ENCODE measurements at regions not wholly inside any gene's neighbourhood (a gene's known extent, or its start where the extent isn't known, plus 50 kb on each side); places are given as distances from the start of the nearest gene placed in this dataset.

DNA sequence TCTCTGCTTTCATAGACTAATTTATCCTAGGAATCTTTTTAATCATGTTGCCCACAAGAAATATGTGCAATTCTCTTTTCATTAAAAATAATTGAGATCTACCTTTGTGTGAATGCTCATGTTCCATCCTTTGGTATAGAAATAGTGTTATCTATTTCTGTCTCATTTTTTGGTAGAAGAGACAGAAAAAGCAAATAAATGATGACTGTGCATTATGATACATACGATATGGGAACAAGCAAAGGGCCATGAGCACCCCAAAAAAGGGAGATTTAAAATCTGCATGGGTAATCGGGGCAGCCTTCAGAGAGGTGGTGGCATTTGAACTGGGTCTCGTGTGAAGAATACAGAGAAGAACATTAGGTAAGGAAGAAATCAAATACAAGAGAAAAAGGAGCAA, 1197.5 kb upstream of the AUTS2 start:
- Histone ChIP-seq H3K4me1 (ENCODE audit: low read length) (no peaks in the 10 kb centered on the region), H3K27ac (ENCODE audit: low read length) (no peak overlapping the region), H2AFZ (ENCODE audit: low read depth, low read length) (no peak overlapping the region), H3K36me3 (replicated peaks; ENCODE audit: low read depth, low read length) (no peaks in the 10 kb centered on the region), H3K27me3 (ENCODE audit: low read depth, low read length) (no peaks in the 10 kb centered on the region), H3K79me2 (ENCODE audit: low read length) (no peaks in the 10 kb centered on the region), H4K20me1 (ENCODE audit: insufficient read depth, low read length) (no peaks in the 10 kb centered on the region), H3K4me3 (ENCODE audit: low read length) (no peak overlapping the region), H3K9ac (ENCODE audit: low read length) (no peak overlapping the region), H3K9me3 (ENCODE audit: insufficient read depth, low read length) (no peaks in the 10 kb centered on the region), H3K4me2 (ENCODE audit: low read length) (no peak overlapping the region)
- TF ChIP-seq EZH2phosphoT487 (IDR thresholded peaks at IDR 0.05; ENCODE audit: low read depth), result no peak
- no peak for TF ChIP-seq CTCF (IDR thresholded peaks at IDR 0.05; ENCODE audit: low read depth, low read length)

- no peaks in the 10 kb centered on the region for H3K79me2 ChIP-seq (ENCODE audit: low read length)
- no peak overlapping the region for H3K4me2 ChIP-seq (ENCODE audit: low read length)
- H3K27me3 ChIP-seq (ENCODE audit: low read depth, low read length), result no peaks in the 10 kb centered on the region
- H3K9me3 ChIP-seq (ENCODE audit: insufficient read depth, low read length), result no peaks in the 10 kb centered on the region
- no peak overlapping the region for H3K4me3 ChIP-seq (ENCODE audit: low read length)
- H3K36me3 ChIP-seq (replicated peaks; ENCODE audit: low read depth, low read length), result no peaks in the 10 kb centered on the region
- no peak overlapping the region for H3K9ac ChIP-seq (ENCODE audit: low read length)
- no peak overlapping the region for H2AFZ ChIP-seq (ENCODE audit: low read depth, low read length)
- TF ChIP-seq EZH2phosphoT487 (IDR thresholded peaks at IDR 0.05; ENCODE audit: low read depth), result no peak
- TF ChIP-seq CTCF (IDR thresholded peaks at IDR 0.05; ENCODE audit: low read depth, low read length), result no peak
- no peaks in the 10 kb centered on the region for H3K4me1 ChIP-seq (ENCODE audit: low read length)
- H3K27ac ChIP-seq (ENCODE audit: low read length), result no peak overlapping the region
- H4K20me1 ChIP-seq (ENCODE audit: insufficient read depth, low read length), result no peaks in the 10 kb centered on the region
These were observed 1197.0 kb upstream of the AUTS2 start for GRCh38 chr7:68401313-68401712.

- Histone ChIP-seq H3K79me2 (ENCODE audit: low read length) (no peaks in the 10 kb centered on the region), H3K27me3 (ENCODE audit: low read depth, low read length) (no peaks in the 10 kb centered on the region), H3K9ac (ENCODE audit: low read length) (no peak overlapping the region), H3K36me3 (replicated peaks; ENCODE audit: low read depth, low read length) (no peaks in the 10 kb centered on the region), H3K9me3 (ENCODE audit: insufficient read depth, low read length) (no peaks in the 10 kb centered on the region), H2AFZ (ENCODE audit: low read depth, low read length) (no peak overlapping the region), H3K4me2 (ENCODE audit: low read length) (no peak overlapping the region), H4K20me1 (ENCODE audit: insufficient read depth, low read length) (no peaks in the 10 kb centered on the region), H3K4me1 (ENCODE audit: low read length) (no peaks in the 10 kb centered on the region), H3K4me3 (ENCODE audit: low read length) (no peak overlapping the region), H3K27ac (ENCODE audit: low read length) (no peak overlapping the region)
- TF ChIP-seq CTCF (IDR thresholded peaks at IDR 0.05; ENCODE audit: low read depth, low read length) (no peak), EZH2phosphoT487 (IDR thresholded peaks at IDR 0.05; ENCODE audit: low read depth) (no peak)
These were observed 1191.8 kb upstream of the AUTS2 start for GRCh38 chr7:68406480-68406879.

- Histone ChIP-seq H3K79me2 (ENCODE audit: low read length) (no peaks in the 10 kb centered on the region), H3K27ac (ENCODE audit: low read length) (no peak overlapping the region), H3K4me3 (ENCODE audit: low read length) (no peak overlapping the region), H3K9ac (ENCODE audit: low read length) (no peak overlapping the region), H4K20me1 (ENCODE audit: insufficient read depth, low read length) (no peaks in the 10 kb centered on the region), H3K27me3 (ENCODE audit: low read depth, low read length) (no peaks in the 10 kb centered on the region), H3K4me1 (ENCODE audit: low read length) (no peaks in the 10 kb centered on the region), H3K4me2 (ENCODE audit: low read length) (no peak overlapping the region), H2AFZ (ENCODE audit: low read depth, low read length) (no peak overlapping the region), H3K36me3 (replicated peaks; ENCODE audit: low read depth, low read length) (no peaks in the 10 kb centered on the region), H3K9me3 (ENCODE audit: insufficient read depth, low read length) (no peaks in the 10 kb centered on the region)
- TF ChIP-seq EZH2phosphoT487 (IDR thresholded peaks at IDR 0.05; ENCODE audit: low read depth) (no peak), CTCF (IDR thresholded peaks at IDR 0.05; ENCODE audit: low read depth, low read length) (no peak)
These were observed 1190.8 kb upstream of the AUTS2 start for GRCh38 chr7:68407460-68407859.

All from OCI-LY3 (cell line).